ENCODE measurements at regions not wholly inside any gene's neighbourhood (a gene's known extent, or its start where the extent isn't known, plus 50 kb on each side); places are given as distances from the start of the nearest gene placed in this dataset.
"Not testable (repeated sequence)": the region's sequence is repeated elsewhere in the genome, so short reads cannot be mapped to it uniquely, and the experiment has no call there.

DNA sequence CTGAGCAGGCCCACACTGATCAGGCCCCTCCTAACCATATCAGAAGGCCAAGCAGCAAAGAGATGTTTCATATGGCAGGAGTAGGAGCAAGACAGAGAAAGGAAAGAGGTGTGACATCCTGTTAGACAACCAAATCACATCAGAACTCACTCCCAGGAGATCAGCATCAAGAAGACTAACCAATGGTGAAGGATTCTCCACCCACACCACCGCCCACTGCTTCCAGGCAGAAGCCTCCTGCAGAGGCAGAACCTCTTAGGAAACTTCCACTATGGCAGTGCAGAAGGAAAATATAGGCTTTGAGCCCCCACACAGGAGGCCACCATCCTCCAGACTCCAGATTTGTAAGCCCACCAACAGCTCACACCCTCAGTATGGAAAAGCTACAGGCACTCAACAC is 624.7 kb upstream of the DEFB115 start:
- DNase-seq (ENCODE audit: extremely low read depth in 1 of 2, low read depth in 1 of 2): not testable (repeated sequence)

DNA sequence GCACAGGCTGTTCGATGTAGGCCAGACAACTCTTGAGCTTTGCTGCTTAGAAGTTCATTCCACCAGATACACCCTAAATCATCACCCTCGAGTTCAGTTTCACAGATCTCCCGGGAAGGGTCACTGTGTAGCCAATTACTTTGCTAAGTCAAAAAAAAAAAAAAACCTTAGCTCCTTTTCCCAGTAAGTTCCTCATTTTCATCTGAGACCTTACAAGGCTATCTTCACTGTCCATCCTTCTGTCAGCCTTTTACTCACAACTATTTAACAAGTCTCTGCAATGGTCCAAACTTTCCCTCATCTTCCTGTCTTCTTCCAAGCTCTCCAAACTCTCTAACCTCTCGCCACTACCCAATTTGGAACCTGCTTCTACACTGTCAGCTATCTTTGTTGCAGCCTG is 615.9 kb upstream of the DEFB115 start:
- DNase-seq (ENCODE audit: extremely low read depth in 1 of 2, low read depth in 1 of 2): not testable (repeated sequence)

DNA sequence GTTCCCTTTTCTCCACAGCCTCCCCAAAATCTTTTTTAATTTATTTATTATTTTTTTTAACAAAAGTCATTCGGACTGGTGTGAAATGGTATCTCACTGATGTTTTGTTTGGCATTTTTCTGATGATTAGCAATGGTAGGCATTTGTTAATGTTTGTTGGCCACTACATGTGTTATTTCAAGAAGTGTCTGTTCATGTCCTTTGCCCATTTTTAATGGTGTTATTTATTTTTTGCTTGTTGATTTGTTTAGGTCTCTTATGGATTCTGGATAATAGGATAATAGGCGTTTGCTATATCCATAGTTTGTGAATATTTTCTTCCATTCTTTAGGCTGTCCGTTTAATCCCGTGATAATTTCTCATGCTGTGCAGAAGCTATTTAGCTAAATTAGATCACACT is 596.5 kb upstream of the DEFB115 start:
- not testable (repeated sequence) for DNase-seq (ENCODE audit: extremely low read depth in 1 of 2, low read depth in 1 of 2)

DNA sequence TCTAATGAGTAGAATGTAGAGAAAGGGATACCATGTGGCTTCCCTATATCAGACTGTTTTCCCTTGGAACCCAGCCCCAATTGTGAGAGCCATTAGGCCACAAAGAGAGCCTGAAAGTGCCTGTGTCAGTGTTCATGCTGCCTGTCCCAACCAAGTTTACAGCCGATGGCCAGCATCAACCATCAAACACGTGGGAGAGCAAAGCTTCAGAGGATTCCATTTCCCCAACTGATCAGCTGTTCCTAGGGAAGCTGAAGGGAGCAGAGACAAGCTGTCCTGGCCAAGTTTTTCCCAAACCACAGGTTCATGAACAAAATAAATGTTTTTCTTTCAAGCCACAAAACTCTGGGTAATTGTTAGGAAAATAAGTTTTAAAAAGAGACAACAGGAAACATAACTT is 589.0 kb upstream of the DEFB115 start:
- not testable (repeated sequence) for DNase-seq (ENCODE audit: extremely low read depth in 1 of 2, low read depth in 1 of 2)

DNA sequence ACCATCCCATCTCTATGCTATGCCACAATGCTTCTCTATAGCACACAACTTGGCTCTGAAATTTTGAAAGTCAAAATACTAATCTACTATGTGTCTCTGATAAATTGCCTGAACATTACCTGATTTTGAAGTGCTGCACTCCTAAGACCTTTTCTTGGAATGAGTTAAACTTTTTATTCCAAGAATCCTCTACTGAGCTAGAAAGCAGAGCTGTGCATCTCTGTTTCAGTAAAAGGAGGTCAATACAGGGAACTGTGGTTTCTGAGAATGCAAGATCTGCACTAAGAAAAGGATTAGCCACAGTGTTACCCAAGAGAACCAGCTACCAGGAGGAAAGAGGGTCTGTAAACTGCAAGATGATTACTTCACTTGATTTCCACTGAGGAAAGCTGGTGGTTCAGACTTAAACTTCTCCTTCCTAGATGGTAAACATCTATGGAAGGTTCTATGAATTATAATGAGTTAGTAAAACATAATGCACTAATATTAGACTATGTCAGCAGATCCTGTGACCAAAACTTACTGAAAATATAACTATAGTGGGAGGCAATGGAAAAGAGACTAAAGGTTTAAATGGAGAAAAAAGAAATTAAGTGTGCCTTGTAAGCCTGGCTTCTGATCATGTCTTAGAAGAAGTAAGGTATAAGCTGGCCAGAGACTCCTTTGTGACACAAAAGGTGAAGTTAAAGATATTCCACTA is 588.0 kb upstream of the DEFB115 start:
- DNase-seq (ENCODE audit: extremely low read depth in 1 of 2, low read depth in 1 of 2): not testable (repeated sequence)

DNA sequence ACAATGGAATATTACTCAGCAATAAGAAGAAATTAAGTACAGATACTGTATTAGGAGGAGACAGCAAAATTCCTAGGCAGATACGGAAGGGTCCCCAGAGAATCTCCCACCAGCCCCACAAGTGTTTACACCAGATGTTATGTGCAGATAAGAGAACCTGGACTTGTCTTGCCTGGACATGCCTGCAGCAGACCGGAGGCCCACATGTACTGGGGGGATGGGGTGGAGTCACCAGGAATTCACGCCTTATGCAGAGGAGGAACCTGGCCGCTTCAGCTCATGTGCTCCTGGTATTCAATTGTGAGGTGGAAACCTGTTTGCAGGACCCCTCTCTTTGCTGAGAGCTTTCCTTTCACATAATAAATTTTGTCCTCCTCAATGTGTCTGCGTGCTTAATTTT is 586.3 kb upstream of the DEFB115 start:
- DNase-seq (ENCODE audit: extremely low read depth in 1 of 2, low read depth in 1 of 2): not testable (repeated sequence)

DNA sequence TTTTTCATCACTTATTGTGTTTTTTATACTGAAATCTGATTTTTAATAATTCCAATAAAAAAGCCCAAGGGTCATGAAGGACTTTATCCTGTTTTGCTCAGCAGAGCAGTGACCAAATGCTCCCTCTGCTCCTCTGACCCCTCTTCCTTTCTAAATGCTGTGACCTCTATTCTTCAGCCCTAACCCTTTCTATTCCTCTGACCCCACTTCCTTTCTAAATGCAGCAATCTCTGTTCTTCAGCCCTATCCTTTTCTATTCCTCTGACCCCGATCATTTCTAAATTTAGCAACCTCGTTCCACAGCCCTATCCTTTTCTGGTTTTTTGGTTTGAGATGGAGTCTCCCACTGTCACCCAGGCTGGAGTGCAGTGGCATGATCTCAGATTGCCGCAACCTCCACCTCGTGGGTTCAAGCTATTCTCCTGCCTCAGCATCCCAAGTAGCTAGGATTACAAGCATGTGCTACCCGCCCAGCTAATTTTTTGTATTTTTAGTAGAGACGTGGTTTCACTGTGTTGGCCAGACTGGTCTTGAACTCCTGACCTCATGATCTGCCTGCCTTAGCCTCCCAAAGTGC is 581.4 kb upstream of the DEFB115 start:
- not testable (repeated sequence) for DNase-seq (ENCODE audit: extremely low read depth in 1 of 2, low read depth in 1 of 2)

DNA sequence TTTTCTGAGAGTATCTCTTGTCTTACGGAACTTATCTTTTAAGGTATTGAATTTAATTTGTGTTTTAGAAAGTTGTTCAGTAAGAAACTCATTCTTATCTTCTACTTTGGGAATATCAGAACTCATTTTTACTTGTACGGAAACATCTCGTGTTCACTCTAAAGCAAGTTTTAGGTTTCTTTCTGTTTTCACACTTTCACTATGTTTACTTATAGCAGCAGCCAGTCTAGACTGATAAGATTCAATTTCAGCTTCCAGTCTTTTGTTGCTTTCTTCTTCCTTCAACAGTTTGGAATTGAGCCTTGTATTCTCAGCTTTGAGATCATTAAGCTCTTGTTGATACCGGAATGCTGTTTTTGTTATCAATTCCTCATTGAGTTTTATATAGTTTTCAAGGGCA is 575.2 kb upstream of the DEFB115 start:
- DNase-seq (ENCODE audit: extremely low read depth in 1 of 2, low read depth in 1 of 2): not testable (repeated sequence)

DNA sequence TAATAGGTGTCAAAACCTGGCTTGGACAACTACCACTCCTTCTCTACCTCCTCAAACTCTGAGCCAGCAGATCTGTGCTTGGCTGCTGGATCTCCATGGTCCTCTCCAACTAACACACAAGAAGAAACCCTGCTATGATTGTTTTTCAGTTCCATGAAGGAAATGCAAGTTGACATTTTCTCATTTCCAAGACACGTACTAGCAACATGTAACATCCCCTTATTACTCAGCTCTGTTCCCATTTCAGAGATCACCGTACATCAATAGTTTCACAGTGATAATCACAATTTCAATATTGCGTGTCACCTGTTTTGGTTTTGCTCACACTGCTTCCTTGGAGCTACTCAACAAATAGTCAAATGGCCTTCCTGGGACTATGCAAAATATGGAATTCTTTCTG is 544.6 kb upstream of the DEFB115 start:
- not testable (repeated sequence) for DNase-seq (ENCODE audit: extremely low read depth in 1 of 2, low read depth in 1 of 2)

DNA sequence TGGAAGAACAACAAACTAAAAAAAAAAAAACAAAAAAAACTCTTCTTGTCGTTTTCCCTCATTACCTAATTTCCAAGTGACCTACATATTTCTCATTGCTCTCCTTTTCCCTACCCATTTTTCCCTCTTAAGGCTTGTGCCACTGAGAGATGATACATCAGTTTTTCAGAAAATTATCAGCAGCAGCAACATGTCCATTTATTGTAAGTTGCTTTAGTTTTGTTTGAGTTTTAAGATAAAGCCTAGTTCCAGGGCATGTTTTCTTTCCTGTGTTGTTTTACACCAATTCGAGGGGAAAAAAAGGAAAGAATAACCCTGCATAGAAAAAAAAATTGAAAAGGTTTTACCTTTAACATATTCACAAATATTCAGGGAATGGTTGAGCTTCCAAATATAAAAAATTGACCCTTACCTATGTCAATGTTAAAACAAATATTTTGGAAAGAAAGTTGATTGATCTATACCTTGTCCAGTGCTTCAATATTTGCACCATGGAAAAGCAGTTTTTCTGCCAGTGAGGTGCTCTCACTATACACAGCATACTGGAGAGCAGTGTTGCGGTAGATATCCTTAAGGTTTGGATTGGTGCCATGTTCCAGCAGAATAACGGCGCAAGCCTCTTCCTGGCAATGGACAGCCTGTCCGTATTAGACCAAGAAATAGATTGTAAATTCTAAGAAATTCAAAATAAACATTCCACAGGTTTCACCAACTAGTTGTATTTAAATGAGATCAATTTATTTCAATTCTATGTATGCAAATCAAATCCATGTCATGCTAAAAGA is 537.9 kb upstream of the DEFB115 start:
- not testable (repeated sequence) for DNase-seq (ENCODE audit: extremely low read depth in 1 of 2, low read depth in 1 of 2)

DNA sequence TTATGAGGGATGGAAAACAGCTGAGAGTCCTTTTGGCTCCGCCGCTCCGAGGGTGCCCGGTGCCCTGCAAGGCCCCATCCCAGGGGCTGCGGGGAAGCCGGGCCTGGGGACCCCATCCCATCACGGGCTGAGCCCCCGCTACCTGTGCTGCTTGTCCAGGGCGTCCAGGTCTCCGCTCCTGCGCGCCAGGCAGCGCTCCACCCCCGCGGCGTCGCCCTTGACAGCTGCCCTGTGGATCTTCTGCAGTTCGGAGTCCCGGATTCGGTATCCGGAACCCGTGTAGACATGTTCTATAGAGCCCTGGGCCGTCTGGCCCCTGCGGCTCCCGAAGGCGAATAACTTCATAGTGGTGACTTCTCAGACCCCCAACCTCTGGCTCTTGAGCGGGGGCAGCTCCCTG is 534.0 kb upstream of the DEFB115 start:
- not testable (repeated sequence) for DNase-seq (ENCODE audit: extremely low read depth in 1 of 2, low read depth in 1 of 2)

DNA sequence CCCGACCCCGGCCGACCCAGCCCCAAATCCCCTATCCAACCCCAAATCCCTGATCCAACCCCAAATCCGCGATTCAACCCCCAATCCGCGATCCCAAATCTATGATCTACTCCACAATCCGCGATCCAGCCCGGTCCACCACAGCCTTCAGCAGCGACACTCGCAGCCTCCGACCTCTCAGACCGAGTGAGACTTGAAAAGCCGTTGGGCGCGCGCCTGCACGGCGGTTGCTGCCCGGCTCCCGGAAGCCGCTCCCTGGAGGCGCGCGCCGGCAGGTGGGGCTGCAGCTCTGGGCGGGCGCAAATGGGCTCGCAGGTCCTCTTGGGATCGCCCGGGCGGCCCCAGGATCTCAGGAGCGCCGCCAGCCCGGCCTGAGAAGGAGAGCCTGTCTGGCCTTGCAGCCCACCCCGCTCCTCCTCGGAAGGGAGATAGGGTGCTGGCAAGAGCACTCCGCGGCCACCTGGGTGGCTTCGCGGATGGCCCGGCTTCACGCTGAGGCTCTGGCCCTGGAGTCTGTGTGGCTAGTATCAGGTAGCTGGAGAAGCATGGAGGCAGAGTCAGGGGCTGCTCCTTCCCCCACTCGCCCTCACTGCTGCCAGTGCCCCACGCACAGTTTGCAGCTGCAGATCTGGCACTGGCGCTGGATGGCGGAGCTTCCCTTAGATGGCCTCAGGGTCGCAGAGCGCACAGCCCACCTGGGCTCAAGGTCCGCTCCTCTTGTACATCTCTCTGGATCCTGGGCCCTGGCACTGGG is 533.4 kb upstream of the DEFB115 start:
- DNase-seq (ENCODE audit: extremely low read depth in 1 of 2, low read depth in 1 of 2): not testable (repeated sequence)

DNA sequence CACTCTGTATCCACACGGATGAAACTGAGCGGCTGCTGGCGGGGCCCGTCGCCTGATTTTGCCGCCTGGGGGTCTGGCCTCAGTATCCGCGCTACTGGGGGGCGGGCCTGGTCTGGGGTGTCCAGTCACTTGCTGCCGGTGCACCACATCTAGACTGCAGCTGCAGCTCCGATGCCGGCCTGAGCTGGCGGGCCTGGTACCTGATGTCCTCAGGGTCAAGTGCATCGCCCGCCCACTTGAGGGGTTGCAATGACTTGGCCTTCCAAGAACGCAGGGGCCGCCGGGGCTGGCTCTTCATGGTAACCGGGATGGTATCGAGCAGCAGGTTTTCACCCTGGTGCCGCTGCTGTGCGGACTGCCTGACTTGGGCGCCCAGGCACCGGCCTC is 532.8 kb upstream of the DEFB115 start:
- DNase-seq (ENCODE audit: extremely low read depth in 1 of 2, low read depth in 1 of 2): not testable (repeated sequence)

DNA sequence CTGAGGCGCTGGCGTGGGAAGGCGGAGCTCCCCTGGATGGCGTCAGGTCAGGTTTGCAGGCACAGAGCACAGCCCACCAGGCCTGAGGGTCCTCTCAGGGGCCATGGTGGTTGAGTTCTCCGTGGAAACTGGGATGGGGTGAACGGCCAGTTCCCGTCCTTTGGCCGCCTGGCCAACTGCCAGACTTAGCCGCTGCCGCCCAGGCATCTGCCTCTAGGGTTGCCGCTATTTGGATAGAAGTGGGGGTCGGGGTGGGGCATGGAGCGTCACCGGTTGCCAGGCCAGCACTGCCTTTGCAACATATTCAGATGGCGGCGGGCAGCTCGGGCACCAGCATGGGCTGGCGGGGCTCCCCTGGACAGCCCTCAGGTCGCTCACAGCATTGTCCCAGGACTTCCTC is 532.3 kb upstream of the DEFB115 start:
- not testable (repeated sequence) for DNase-seq (ENCODE audit: extremely low read depth in 1 of 2, low read depth in 1 of 2)

DNA sequence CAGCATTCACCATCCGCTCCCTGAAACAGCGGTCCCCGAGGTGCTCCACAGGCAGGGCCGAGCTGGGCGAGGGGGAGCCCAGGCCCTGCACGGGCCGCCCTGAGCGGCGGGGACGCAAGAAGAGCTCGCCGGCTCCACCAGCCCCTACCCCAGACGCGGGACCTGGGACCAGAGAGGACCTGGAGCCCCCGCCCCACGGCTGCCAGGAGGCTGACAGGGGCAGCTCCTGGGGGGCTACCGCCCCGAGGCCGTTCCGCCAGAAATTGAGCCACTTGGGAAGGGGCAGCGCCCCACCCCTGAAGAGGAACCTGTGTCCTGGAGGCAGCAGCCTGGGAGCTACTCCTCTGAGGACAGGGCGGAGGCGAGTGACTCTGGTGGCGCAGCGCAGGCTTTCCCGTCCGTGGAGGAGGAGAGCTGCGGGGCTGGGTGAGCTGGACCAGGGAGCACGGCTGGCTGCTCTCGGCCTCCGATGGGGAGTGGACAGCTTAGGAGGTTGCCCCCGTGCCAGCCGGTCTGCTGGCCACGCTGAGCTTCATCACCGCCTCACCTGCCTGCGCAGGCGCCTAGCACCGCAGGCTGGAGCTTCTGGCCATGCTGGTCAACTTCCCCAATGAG is 529.1 kb upstream of the DEFB115 start:
- not testable (repeated sequence) for DNase-seq (ENCODE audit: extremely low read depth in 1 of 2, low read depth in 1 of 2)

All from stimulated activated CD8-positive, alpha-beta memory T cell treated with anti-CD3 and anti-CD28 coated beads, Interleukin-7, amount 100 ng/mL, for 48 hours (primary cell).